ENCODE measurements at regions not wholly inside any gene's neighbourhood (a gene's known extent, or its start where the extent isn't known, plus 50 kb on each side); places are given as distances from the start of the nearest gene placed in this dataset.

DNA sequence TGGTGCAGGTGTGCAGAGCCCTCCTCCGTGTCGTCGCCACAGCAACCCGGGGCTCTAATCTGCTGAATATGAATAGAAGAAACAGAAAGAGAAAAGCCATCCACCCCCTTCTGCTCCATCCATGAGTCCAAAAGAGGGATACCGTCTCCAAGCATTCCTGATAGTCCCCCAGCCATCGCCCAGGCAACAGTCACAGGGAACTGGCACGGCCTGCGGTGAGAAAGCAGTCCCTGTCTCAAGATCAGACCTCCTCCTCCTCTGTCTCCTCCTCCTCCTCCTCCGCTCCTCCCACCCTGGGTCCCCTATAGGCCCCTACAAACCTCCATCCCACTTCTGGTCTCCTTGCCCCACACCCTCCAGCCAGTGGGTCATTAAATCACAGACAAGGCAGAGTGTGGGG, 308.1 kb upstream of the MPDZ start (continued):
- TF ChIP-seq NFE2L1 (CRISPR knock-in tag; IDR thresholded peaks at IDR 0.05; ENCODE audit: borderline replicate concordance) (no peak), CBX5 (CRISPR knock-in tag; IDR thresholded peaks at IDR 0.05; ENCODE audit: borderline replicate concordance) (no peak), SKI (IDR thresholded peaks at IDR 0.05; ENCODE audit: partially characterized antibody) (no peak), ZFY (CRISPR knock-in tag; IDR thresholded peaks at IDR 0.05) (no peak), ZSCAN29 (CRISPR knock-in tag; conservative IDR thresholded peaks at IDR 0.05) (no peak), NONO (IDR thresholded peaks at IDR 0.05) (no peak), NONO (CRISPR knock-in tag; conservative IDR thresholded peaks at IDR 0.05) (no peak), SCMH1 (CRISPR knock-in tag; IDR thresholded peaks at IDR 0.05; ENCODE audit: borderline replicate concordance) (no peak), ZNF282 (IDR thresholded peaks at IDR 0.05; ENCODE audit: partially characterized antibody) (no peak), ZNF430 (CRISPR knock-in tag; IDR thresholded peaks at IDR 0.05) (no peak), ZNF773 (CRISPR knock-in tag; IDR thresholded peaks at IDR 0.05; ENCODE audit: borderline replicate concordance) (no peak), SIN3B (IDR thresholded peaks at IDR 0.05; ENCODE audit: low read length) (no peak), ZFYVE20 (CRISPR knock-in tag; IDR thresholded peaks at IDR 0.05; ENCODE audit: borderline replicate concordance, low read depth) (no peak)
- TF ChIP-seq, protein P1, sequence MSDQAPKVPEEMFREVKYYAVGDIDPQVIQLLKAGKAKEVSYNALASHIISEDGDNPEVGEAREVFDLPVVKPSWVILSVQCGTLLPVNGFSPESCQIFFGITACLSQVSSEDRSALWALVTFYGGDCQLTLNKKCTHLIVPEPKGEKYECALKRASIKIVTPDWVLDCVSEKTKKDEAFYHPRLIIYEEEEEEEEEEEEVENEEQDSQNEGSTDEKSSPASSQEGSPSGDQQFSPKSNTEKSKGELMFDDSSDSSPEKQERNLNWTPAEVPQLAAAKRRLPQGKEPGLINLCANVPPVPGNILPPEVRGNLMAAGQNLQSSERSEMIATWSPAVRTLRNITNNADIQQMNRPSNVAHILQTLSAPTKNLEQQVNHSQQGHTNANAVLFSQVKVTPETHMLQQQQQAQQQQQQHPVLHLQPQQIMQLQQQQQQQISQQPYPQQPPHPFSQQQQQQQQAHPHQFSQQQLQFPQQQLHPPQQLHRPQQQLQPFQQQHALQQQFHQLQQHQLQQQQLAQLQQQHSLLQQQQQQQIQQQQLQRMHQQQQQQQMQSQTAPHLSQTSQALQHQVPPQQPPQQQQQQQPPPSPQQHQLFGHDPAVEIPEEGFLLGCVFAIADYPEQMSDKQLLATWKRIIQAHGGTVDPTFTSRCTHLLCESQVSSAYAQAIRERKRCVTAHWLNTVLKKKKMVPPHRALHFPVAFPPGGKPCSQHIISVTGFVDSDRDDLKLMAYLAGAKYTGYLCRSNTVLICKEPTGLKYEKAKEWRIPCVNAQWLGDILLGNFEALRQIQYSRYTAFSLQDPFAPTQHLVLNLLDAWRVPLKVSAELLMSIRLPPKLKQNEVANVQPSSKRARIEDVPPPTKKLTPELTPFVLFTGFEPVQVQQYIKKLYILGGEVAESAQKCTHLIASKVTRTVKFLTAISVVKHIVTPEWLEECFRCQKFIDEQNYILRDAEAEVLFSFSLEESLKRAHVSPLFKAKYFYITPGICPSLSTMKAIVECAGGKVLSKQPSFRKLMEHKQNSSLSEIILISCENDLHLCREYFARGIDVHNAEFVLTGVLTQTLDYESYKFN (CRISPR knock-in tag; conservative IDR thresholded peaks at IDR 0.05), result no peak
- TF ChIP-seq, protein P2, sequence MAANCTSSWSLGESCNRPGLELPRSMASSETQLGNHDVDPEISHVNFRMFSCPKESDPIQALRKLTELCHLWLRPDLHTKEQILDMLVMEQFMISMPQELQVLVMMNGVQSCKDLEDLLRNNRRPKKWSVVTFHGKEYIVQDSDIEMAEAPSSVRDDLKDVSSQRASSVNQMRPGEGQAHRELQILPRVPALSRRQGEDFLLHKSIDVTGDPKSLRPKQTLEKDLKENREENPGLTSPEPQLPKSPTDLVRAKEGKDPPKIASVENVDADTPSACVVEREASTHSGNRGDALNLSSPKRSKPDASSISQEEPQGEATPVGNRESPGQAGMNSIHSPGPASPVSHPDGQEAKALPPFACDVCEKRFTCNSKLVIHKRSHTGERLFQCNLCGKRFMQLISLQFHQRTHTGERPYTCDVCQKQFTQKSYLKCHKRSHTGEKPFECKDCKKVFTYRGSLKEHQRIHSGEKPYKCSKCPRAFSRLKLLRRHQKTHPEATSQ (CRISPR knock-in tag; IDR thresholded peaks at IDR 0.05; ENCODE audit: borderline replicate concordance), result no peak
- TF ChIP-seq, protein P3, sequence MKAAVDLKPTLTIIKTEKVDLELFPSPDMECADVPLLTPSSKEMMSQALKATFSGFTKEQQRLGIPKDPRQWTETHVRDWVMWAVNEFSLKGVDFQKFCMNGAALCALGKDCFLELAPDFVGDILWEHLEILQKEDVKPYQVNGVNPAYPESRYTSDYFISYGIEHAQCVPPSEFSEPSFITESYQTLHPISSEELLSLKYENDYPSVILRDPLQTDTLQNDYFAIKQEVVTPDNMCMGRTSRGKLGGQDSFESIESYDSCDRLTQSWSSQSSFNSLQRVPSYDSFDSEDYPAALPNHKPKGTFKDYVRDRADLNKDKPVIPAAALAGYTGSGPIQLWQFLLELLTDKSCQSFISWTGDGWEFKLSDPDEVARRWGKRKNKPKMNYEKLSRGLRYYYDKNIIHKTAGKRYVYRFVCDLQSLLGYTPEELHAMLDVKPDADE (CRISPR knock-in tag; IDR thresholded peaks at IDR 0.05), result no peak
